Astrocyte (in vitro differentiated cells and primary cell): ENCODE measurements at regions not wholly inside any gene's neighbourhood (a gene's known extent, or its start where the extent isn't known, plus 50 kb on each side); places are given as distances from the start of the nearest gene placed in this dataset.

Experiments
- DNase-seq: peaks from one replicate; pipeline ENCODE4 v3.0.0-alpha.2; 2010; ENCODE audit warnings: low read depth
- FAIRE-seq: peaks from 2 replicates; lab custom pipeline; 2011; peaks lifted over from hg19 to GRCh38; lab: Jason Lieb, UNC
- H2AFZ ChIP-seq: 2 replicates; pipeline ENCODE4 v1.6.0; 2012; ENCODE audit warnings: low read depth, low read length, inconsistent platforms
- H3K27ac ChIP-seq: 2 replicates; pipeline ENCODE4 v1.5.1; 2011; ENCODE audit warnings: low read depth, low read length, inconsistent platforms
- H3K27me3 ChIP-seq: 2 replicates; pipeline ENCODE4 v1.6.0; 2011; ENCODE audit warnings: low read length, inconsistent platforms; ENCODE audit not compliant: insufficient read depth
- H3K36me3 ChIP-seq: 2 replicates; pipeline ENCODE4 v1.5.1; 2011; ENCODE audit warnings: low read length, inconsistent platforms; ENCODE audit not compliant: insufficient read depth
- H3K4me1 ChIP-seq: 2 replicates; pipeline ENCODE4 v1.5.1; 2011; ENCODE audit warnings: low read length, inconsistent platforms; ENCODE audit not compliant: insufficient read depth
- H3K4me2 ChIP-seq: 2 replicates; pipeline ENCODE4 v1.6.0; 2012; ENCODE audit warnings: low read length, inconsistent platforms
- H3K4me3 ChIP-seq: 2 replicates; pipeline ENCODE4 v1.5.1; 2011; ENCODE audit warnings: low read depth, mild to moderate bottlenecking, low read length, inconsistent platforms; ENCODE audit not compliant: insufficient read depth
- H3K79me2 ChIP-seq: 2 replicates; pipeline ENCODE4 v1.6.0; 2012; ENCODE audit warnings: mild to moderate bottlenecking, low read length, inconsistent platforms; ENCODE audit not compliant: insufficient read depth
- H3K9ac ChIP-seq: 2 replicates; pipeline ENCODE4 v1.6.0; 2012; ENCODE audit warnings: mild to moderate bottlenecking, low read length, inconsistent platforms
- H3K9me3 ChIP-seq: 2 replicates; pipeline ENCODE4 v1.5.1; 2012; ENCODE audit warnings: low read depth, mild to moderate bottlenecking, low read length, inconsistent platforms; ENCODE audit not compliant: insufficient read depth
- H4K20me1 ChIP-seq: 2 replicates; pipeline ENCODE4 v1.6.0; 2012; ENCODE audit warnings: low read length, inconsistent platforms; ENCODE audit not compliant: insufficient read depth
- H3K27ac Mint-ChIP-seq: one replicate; pipeline ENCODE4 v1.8.0; 2021; ENCODE audit warnings: mild to moderate bottlenecking, mixed read lengths; ENCODE audit not compliant: unreplicated experiment
- H3K27me3 Mint-ChIP-seq: one replicate; pipeline ENCODE4 v1.8.0; 2021; ENCODE audit warnings: low read depth, mixed read lengths; ENCODE audit not compliant: unreplicated experiment
- H3K36me3 Mint-ChIP-seq: one replicate; pipeline ENCODE4 v1.8.0; 2021; ENCODE audit warnings: low read depth, mixed read lengths; ENCODE audit not compliant: unreplicated experiment
- H3K4me1 Mint-ChIP-seq: one replicate; pipeline ENCODE4 v1.8.0; 2021; ENCODE audit warnings: low read depth, mixed read lengths; ENCODE audit not compliant: unreplicated experiment
- H3K4me3 Mint-ChIP-seq: one replicate; pipeline ENCODE4 v1.8.0; 2021; ENCODE audit warnings: mild to moderate bottlenecking, moderate library complexity, mixed read lengths; ENCODE audit not compliant: unreplicated experiment
- H3K9me3 Mint-ChIP-seq: one replicate; pipeline ENCODE4 v1.8.0; 2021; ENCODE audit warnings: mild to moderate bottlenecking, mixed read lengths; ENCODE audit not compliant: unreplicated experiment
- CTCF ChIP-seq: IDR thresholded peaks from 2 replicates; pipeline ENCODE4 v1.5.1; 2011; ENCODE audit warnings: low read depth, mild to moderate bottlenecking, inconsistent platforms, low read length, moderate library complexity; ENCODE audit not compliant: insufficient read depth
- EZH2 ChIP-seq: IDR thresholded peaks from 2 replicates; pipeline ENCODE4 v1.6.1; 2012; ENCODE audit warnings: mild to moderate bottlenecking, low read length, inconsistent platforms; ENCODE audit not compliant: insufficient read depth

- Mint-ChIP-seq H3K36me3 (no peaks in the 10 kb centered on the region), H3K4me1 (peaks cover 2% of the 10 kb centered on the region), H3K9me3 (no peaks in the 10 kb centered on the region), H3K4me3 (no peak overlapping the region), H3K27ac (no peak overlapping the region), H3K27me3 (no peaks in the 10 kb centered on the region)
- H3K4me2 ChIP-seq, result no peak overlapping the region
- H3K4me1 ChIP-seq, result no peaks in the 10 kb centered on the region
- DNase-seq (peak; percentile 33), FAIRE-seq (no peak)
- no peak overlapping the region for H3K9ac ChIP-seq
- H4K20me1 ChIP-seq, result no peaks in the 10 kb centered on the region
- H2AFZ ChIP-seq, result no peak overlapping the region
- H3K27ac ChIP-seq, result no peak overlapping the region
- H3K9me3 ChIP-seq, result no peaks in the 10 kb centered on the region
- TF ChIP-seq EZH2 (no peak), CTCF (no peak)
- no peaks in the 10 kb centered on the region for H3K27me3 ChIP-seq
- H3K4me3 ChIP-seq, result no peak overlapping the region
- H3K79me2 ChIP-seq, result no peaks in the 10 kb centered on the region
- no peaks in the 10 kb centered on the region for H3K36me3 ChIP-seq
Observed at GRCh38 chr1:79364896-79365295, 358.4 kb upstream of the ADGRL4 start.

GRCh38 chr1:79363430-79363829 lies 356.9 kb upstream of the ADGRL4 start:
- H3K27me3 ChIP-seq, result no peaks in the 10 kb centered on the region
- DNase-seq, result no peak
- H4K20me1 ChIP-seq, result no peaks in the 10 kb centered on the region
- Mint-ChIP-seq H3K4me3 (no peak overlapping the region), H3K36me3 (no peaks in the 10 kb centered on the region), H3K27me3 (no peaks in the 10 kb centered on the region), H3K27ac (no peak overlapping the region), H3K4me1 (peaks cover 2% of the 10 kb centered on the region), H3K9me3 (no peaks in the 10 kb centered on the region)
- no peak overlapping the region for H2AFZ ChIP-seq
- FAIRE-seq, result no peak
- no peak for TF ChIP-seq CTCF
- no peak for TF ChIP-seq EZH2
- H3K4me1 ChIP-seq, result no peaks in the 10 kb centered on the region
- H3K79me2 ChIP-seq, result no peaks in the 10 kb centered on the region
- H3K9me3 ChIP-seq, result no peaks in the 10 kb centered on the region
- no peak overlapping the region for H3K4me3 ChIP-seq
- H3K9ac ChIP-seq, result no peak overlapping the region
- H3K36me3 ChIP-seq, result no peaks in the 10 kb centered on the region
- no peak overlapping the region for H3K27ac ChIP-seq
- no peak overlapping the region for H3K4me2 ChIP-seq

- Mint-ChIP-seq H3K27ac (no peak overlapping the region), H3K9me3 (no peaks in the 10 kb centered on the region), H3K4me1 (peaks cover 2% of the 10 kb centered on the region), H3K36me3 (no peaks in the 10 kb centered on the region), H3K4me3 (no peak overlapping the region), H3K27me3 (no peaks in the 10 kb centered on the region)
- Histone ChIP-seq H3K36me3 (no peaks in the 10 kb centered on the region), H3K4me2 (no peak overlapping the region), H3K9ac (no peak overlapping the region), H3K9me3 (no peaks in the 10 kb centered on the region), H4K20me1 (no peaks in the 10 kb centered on the region), H2AFZ (no peak overlapping the region), H3K27me3 (no peaks in the 10 kb centered on the region), H3K4me1 (no peaks in the 10 kb centered on the region), H3K27ac (no peak overlapping the region), H3K4me3 (no peak overlapping the region), H3K79me2 (no peaks in the 10 kb centered on the region)
- FAIRE-seq, result no peak
- no peak for DNase-seq
- no peak for TF ChIP-seq CTCF
- no peak for TF ChIP-seq EZH2
Observed at GRCh38 chr1:79362470-79362869, 355.9 kb upstream of the ADGRL4 start.
